HCT116 (cell line): ENCODE measurements at regions not wholly inside any gene's neighbourhood (a gene's known extent, or its start where the extent isn't known, plus 50 kb on each side); places are given as distances from the start of the nearest gene placed in this dataset.

Experiments used
- ATAC-seq: fragments of 200-7000 bp; cut with Tn5 transposase; 2 replicates; pipeline ENCODE4 v1.9.1; 2020; ENCODE audit warnings: mild to moderate bottlenecking, moderate library complexity
- BruUV-seq: library from RNA; stranded (reverse); fragments of 400-500 nt; replicated peaks from 2 replicates; lab custom pipeline; 2021; lab: Mats Ljungman, UMichigan
- CTCF ChIA-PET: fragments of 300-600 bp; sonication (Branson Sonifier 250); formaldehyde crosslinking; loops from one replicate; lab custom pipeline; 2021; ENCODE audit warnings: antibody characterized with exemption; lab: Charles Lee
- POLR2A ChIA-PET: fragments of 300-600, 350-600 bp; sonication (Branson Sonifier 250); formaldehyde crosslinking; loops from one replicate; lab custom pipeline; 2021; ENCODE audit warnings: antibody characterized with exemption; lab: Charles Lee
- RAD21 ChIA-PET, 2 experiments: fragments of 300-600 bp; sonication (Branson Sonifier 250); formaldehyde crosslinking; loops; one replicate each; lab custom pipeline; 2023; ENCODE audit warnings: low total read pairs in 2 of 2; ENCODE audit not compliant: uncharacterized antibody in 2 of 2, unreplicated experiment in 2 of 2, low non-redundant PET in 1 of 2; lab: Charles Lee
- DNase-seq: peaks from one replicate; pipeline ENCODE4 v3.0.0-alpha.2; 2010; ENCODE audit warnings: low read depth, low spot score
- H2AFZ ChIP-seq: fragments of 200-600 bp; shearing (Covaris generic), sonication (generic); 2 replicates; pipeline ENCODE4 v1.6.1; 2017; ENCODE audit warnings: low read depth, mixed run types, mixed read lengths, antibody characterized with exemption, low read length; ENCODE audit not compliant: poor library complexity, severe bottlenecking
- H3K27ac ChIP-seq: 2 replicates; pipeline ENCODE4 v1.5.1; 2012; ENCODE audit warnings: low read depth, low read length
- H3K27me3 ChIP-seq: fragments of 200-600 bp; sonication (generic); 2 replicates; pipeline ENCODE4 v1.6.1; 2016; ENCODE audit warnings: mixed run types, low read length, mixed read lengths; ENCODE audit not compliant: insufficient read depth
- H3K36me3 ChIP-seq, 2 experiments: fragments of 200-500 bp in 1 of 2; fragments of 200-600 bp in 1 of 2; sonication (Bioruptor generic) in 1 of 2; sonication (generic) in 1 of 2; 2 replicates each; pipeline versions ENCODE4 v1.5.1 to v1.6.1; 2014 to 2016; ENCODE audit warnings: low read length in 2 of 2, inconsistent platforms in 1 of 2, mixed read lengths in 1 of 2, mixed run types in 1 of 2; ENCODE audit not compliant: insufficient read depth in 2 of 2, control insufficient read depth in 1 of 2
- H3K4me1 ChIP-seq, 2 experiments: fragments of 200-600 bp in 1 of 2; sonication (generic) in 1 of 2; 2 replicates each; pipeline versions ENCODE4 v1.5.1 to v1.6.1; 2012 to 2017; ENCODE audit warnings: low read length in 2 of 2, inconsistent platforms in 1 of 2, mild to moderate bottlenecking in 1 of 2, mixed read lengths in 1 of 2, mixed run types in 1 of 2, moderate library complexity in 1 of 2; ENCODE audit not compliant: insufficient read depth in 2 of 2, control insufficient read depth in 1 of 2
- H3K4me2 ChIP-seq: fragments of 200-600 bp; sonication (generic); 2 replicates; pipeline ENCODE4 v1.6.1; 2017; ENCODE audit warnings: mixed run types, low read length, mixed read lengths
- H3K4me3 ChIP-seq, 2 experiments: fragments of 200-600 bp in 1 of 2; sonication (generic) in 1 of 2; replicated peaks in 1 of 2; 2 replicates each; pipeline ENCODE4 v1.5.1; 2011 to 2016; ENCODE audit warnings: low read length in 2 of 2, control low read depth in 1 of 2, low read depth in 1 of 2, mild to moderate bottlenecking in 1 of 2, mixed read lengths in 1 of 2, mixed run types in 1 of 2
- H3K79me2 ChIP-seq: fragments of 200-600 bp; sonication (generic); 2 replicates; pipeline ENCODE4 v1.6.1; 2017; ENCODE audit warnings: mild to moderate bottlenecking, mixed run types, low read length, moderate library complexity, mixed read lengths; ENCODE audit not compliant: insufficient read depth
- H3K9ac ChIP-seq: fragments of 200-600 bp; sonication (generic); 2 replicates; pipeline ENCODE4 v1.6.1; 2016; ENCODE audit warnings: low read length, mixed read lengths
- H3K9me2 ChIP-seq: fragments of 200-600 bp; sonication (generic), shearing (Covaris generic); 2 replicates; pipeline ENCODE4 v1.6.1; 2017; ENCODE audit warnings: mixed run types, mild to moderate bottlenecking, moderate library complexity; ENCODE audit not compliant: insufficient read depth
- H3K9me3 ChIP-seq, 2 experiments: fragments of 200-500 bp in 1 of 2; fragments of 200-600 bp in 1 of 2; sonication (Bioruptor generic) in 1 of 2; sonication (generic) in 1 of 2; 2 replicates each; pipeline ENCODE4 v1.6.1; 2014 to 2017; ENCODE audit warnings: low read length in 2 of 2, mixed read lengths in 2 of 2, inconsistent platforms in 1 of 2, low read depth in 1 of 2, mild to moderate bottlenecking in 1 of 2, mixed run types in 1 of 2, moderate library complexity in 1 of 2; ENCODE audit not compliant: control insufficient read depth in 1 of 2, insufficient read depth in 1 of 2
- H4K20me1 ChIP-seq: fragments of 200-600 bp; sonication (generic), shearing (Covaris generic); 2 replicates; pipeline ENCODE4 v1.6.1; 2017; ENCODE audit warnings: mixed run types, mild to moderate bottlenecking, moderate library complexity; ENCODE audit not compliant: insufficient read depth
- CBX3 ChIP-seq: IDR thresholded peaks from 2 replicates; pipeline ENCODE4 v1.6.1; 2012; ENCODE audit warnings: low read depth
- CEBPB ChIP-seq: IDR thresholded peaks from 2 replicates; pipeline ENCODE4 v1.6.1; 2012; ENCODE audit warnings: low read depth
- EGR1 ChIP-seq: IDR thresholded peaks from 2 replicates; pipeline ENCODE4 v1.6.1; 2012; ENCODE audit warnings: low read depth
- ELF1 ChIP-seq: IDR thresholded peaks from 2 replicates; pipeline ENCODE4 v1.6.1; 2012; ENCODE audit warnings: low read depth, borderline replicate concordance
- EZH2 ChIP-seq: fragments of 200-600 bp; sonication (generic); IDR thresholded peaks from 2 replicates; pipeline ENCODE4 v1.6.1; 2017; ENCODE audit warnings: antibody characterized with exemption, mixed run types
- EZH2phosphoT487 ChIP-seq: fragments of 200-600 bp; IDR thresholded peaks from 2 replicates; pipeline ENCODE4 v1.6.1; 2018; ENCODE audit warnings: antibody characterized with exemption, borderline replicate concordance
- FOSL1 ChIP-seq: IDR thresholded peaks from 2 replicates; pipeline ENCODE4 v1.6.1; 2012; ENCODE audit warnings: low read depth
- MAX ChIP-seq: IDR thresholded peaks from 2 replicates; pipeline ENCODE4 v1.6.1; 2012
- POLR2A ChIP-seq: IDR thresholded peaks from 2 replicates; pipeline ENCODE4 v1.7.0; 2011; ENCODE audit warnings: borderline replicate concordance; ENCODE audit not compliant: insufficient read depth, insufficient read length; ENCODE audit errors: extremely low read depth
- RAD21 ChIP-seq: IDR thresholded peaks from 2 replicates; pipeline ENCODE4 v1.6.1; 2012; ENCODE audit warnings: low read depth, mild to moderate bottlenecking
- SP1 ChIP-seq: IDR thresholded peaks from 2 replicates; pipeline ENCODE4 v1.6.1; 2012; ENCODE audit warnings: low read depth
- YY1 ChIP-seq: IDR thresholded peaks from 2 replicates; pipeline ENCODE4 v1.6.1; 2011; ENCODE audit warnings: low read length, low read depth, moderate library complexity, mild to moderate bottlenecking; ENCODE audit not compliant: insufficient replicate concordance; ENCODE audit errors: extremely low read depth
- ZNF274 ChIP-seq: fragments of 200-500 bp; sonication (Bioruptor generic); IDR thresholded peaks from 2 replicates; pipeline ENCODE4 v1.6.1; 2014; ENCODE audit warnings: mild to moderate bottlenecking, low read depth, low read length, inconsistent platforms
- intact Hi-C: fragments of 100-400 bp; cut with micrococcal nuclease; formaldehyde crosslinking; loops from 2 replicates; pipeline ENCODE4 v1.10.0; 2022
- TF ChIP-seq, protein P1 (sequence below), 3 experiments: fragments of 200-600 bp in 1 of 3; sonication (generic) in 1 of 3; IDR thresholded peaks in 2 of 3; conservative IDR thresholded peaks in 1 of 3; 2 replicates each; pipeline ENCODE4 v1.5.1; 2012 to 2017; ENCODE audit warnings: low read depth in 2 of 3, low read length in 2 of 3, antibody characterized with exemption in 1 of 3, borderline replicate concordance in 1 of 3, control low read depth in 1 of 3, mild to moderate bottlenecking in 1 of 3, mixed read lengths in 1 of 3, mixed run types in 1 of 3, moderate library complexity in 1 of 3; ENCODE audit not compliant: insufficient read depth in 1 of 3
- TF ChIP-seq, protein P2 (sequence below): IDR thresholded peaks from 2 replicates; pipeline ENCODE4 v1.6.1; 2012

GRCh38 chr5:163385271-163385670 lies 52.1 kb upstream of the CCNG1 start:
- H3K4me3 ChIP-seq, result no peak overlapping the region
- ChIA-PET RAD21 (no interaction called here), CTCF (no interaction called here), POLR2A (no interaction called here)
- TF ChIP-seq CBX3, result no peak
- no peak for TF ChIP-seq EGR1
- no peak for TF ChIP-seq MAX
- no peak for TF ChIP-seq SP1
- TF ChIP-seq RAD21, result no peak
- no peak for TF ChIP-seq ELF1
- TF ChIP-seq EZH2phosphoT487, result no peak
- TF ChIP-seq FOSL1, result no peak
- TF ChIP-seq, protein P1, sequence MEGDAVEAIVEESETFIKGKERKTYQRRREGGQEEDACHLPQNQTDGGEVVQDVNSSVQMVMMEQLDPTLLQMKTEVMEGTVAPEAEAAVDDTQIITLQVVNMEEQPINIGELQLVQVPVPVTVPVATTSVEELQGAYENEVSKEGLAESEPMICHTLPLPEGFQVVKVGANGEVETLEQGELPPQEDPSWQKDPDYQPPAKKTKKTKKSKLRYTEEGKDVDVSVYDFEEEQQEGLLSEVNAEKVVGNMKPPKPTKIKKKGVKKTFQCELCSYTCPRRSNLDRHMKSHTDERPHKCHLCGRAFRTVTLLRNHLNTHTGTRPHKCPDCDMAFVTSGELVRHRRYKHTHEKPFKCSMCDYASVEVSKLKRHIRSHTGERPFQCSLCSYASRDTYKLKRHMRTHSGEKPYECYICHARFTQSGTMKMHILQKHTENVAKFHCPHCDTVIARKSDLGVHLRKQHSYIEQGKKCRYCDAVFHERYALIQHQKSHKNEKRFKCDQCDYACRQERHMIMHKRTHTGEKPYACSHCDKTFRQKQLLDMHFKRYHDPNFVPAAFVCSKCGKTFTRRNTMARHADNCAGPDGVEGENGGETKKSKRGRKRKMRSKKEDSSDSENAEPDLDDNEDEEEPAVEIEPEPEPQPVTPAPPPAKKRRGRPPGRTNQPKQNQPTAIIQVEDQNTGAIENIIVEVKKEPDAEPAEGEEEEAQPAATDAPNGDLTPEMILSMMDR (IDR thresholded peaks at IDR 0.05 in 2 of 3, conservative IDR thresholded peaks at IDR 0.05 in 1 of 3; ENCODE audit: borderline replicate concordance in 1 of 3, insufficient read depth in 1 of 3, low read depth in 2 of 3, low read length in 2 of 3), result no peak
- TF ChIP-seq POLR2A, result no peak
- TF ChIP-seq, protein P2, sequence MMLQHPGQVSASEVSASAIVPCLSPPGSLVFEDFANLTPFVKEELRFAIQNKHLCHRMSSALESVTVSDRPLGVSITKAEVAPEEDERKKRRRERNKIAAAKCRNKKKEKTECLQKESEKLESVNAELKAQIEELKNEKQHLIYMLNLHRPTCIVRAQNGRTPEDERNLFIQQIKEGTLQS, result no peak
- TF ChIP-seq CEBPB, result no peak
- no peak for TF ChIP-seq ZNF274
- no peak for TF ChIP-seq YY1
- TF ChIP-seq EZH2, result no peak
- no peak overlapping the region for H3K9ac ChIP-seq
- H4K20me1 ChIP-seq, result no peaks in the 10 kb centered on the region
- H2AFZ ChIP-seq, result no peak overlapping the region
- intact Hi-C loops, result no loop called here
- H3K27ac ChIP-seq, result no peak overlapping the region
- no peaks in the 10 kb centered on the region for H3K79me2 ChIP-seq
- H3K4me2 ChIP-seq, result no peak overlapping the region
- DNase-seq (no peak), ATAC-seq (no peak)
- no TSS peak for BruUV-seq
- H3K4me1 ChIP-seq, result peaks cover 0 to under 1% of the 10 kb centered on the region in 2 experiments; a peak in 1 of 4 replicates
- no peaks in the 10 kb centered on the region for H3K36me3 ChIP-seq
- no peaks in the 10 kb centered on the region for H3K9me2 ChIP-seq
- no peaks in the 10 kb centered on the region for H3K9me3 ChIP-seq
- no peaks in the 10 kb centered on the region; the same call in 1 of the 2 replicates for H3K27me3 ChIP-seq
